HepG2 (cell line): ENCODE measurements at regions not wholly inside any gene's neighbourhood (a gene's known extent, or its start where the extent isn't known, plus 50 kb on each side); places are given as distances from the start of the nearest gene placed in this dataset.

Experiments used
- ATAC-seq: fragments of 200-7000 bp; cut with Tn5 transposase; 3 replicates; pipeline ENCODE4 v1.9.1; 2020; ENCODE audit warnings: mild to moderate bottlenecking, moderate library complexity
- BruUV-seq: library from RNA; stranded (reverse); fragments of 400-500 nt; replicated peaks from 2 replicates; lab custom pipeline; 2021; lab: Mats Ljungman, UMichigan
- CTCF ChIA-PET: fragments of 300-600 bp; formaldehyde crosslinking; extraction: SDS; loops from one replicate; lab custom pipeline; 2021; ENCODE audit warnings: low total read pairs, inconsistent platforms, low intra/inter-chr PET ratio; lab: Yijun Ruan, JAX
- POLR2A ChIA-PET: fragments of 350-600 bp; sonication (Branson Sonifier 250); formaldehyde crosslinking; loops from one replicate; lab custom pipeline; 2020; ENCODE audit warnings: antibody characterized with exemption, inconsistent platforms; lab: Yijun Ruan, JAX
- DNase-seq: peaks from one replicate; pipeline ENCODE4 v3.0.0-alpha.2; 2015; ENCODE audit warnings: low spot score
- FAIRE-seq: peaks from 3 replicates; lab custom pipeline; 2011; peaks lifted over from hg19 to GRCh38; lab: Jason Lieb, UNC
- H2AFZ ChIP-seq: one replicate; pipeline ENCODE4 v1.6.1; 2011; ENCODE audit warnings: low read length, inconsistent platforms
- H3K27ac ChIP-seq: fragments of 300-600 bp; 3 replicates; pipeline ENCODE4 v1.8.0; 2011; ENCODE audit warnings: mixed run types, mild to moderate bottlenecking, mixed read lengths, low read length, inconsistent platforms; ENCODE audit not compliant: insufficient read depth; ENCODE audit errors: extremely low read length
- H3K27me3 ChIP-seq, 2 experiments: fragments of 200-600 bp in 1 of 2; 2 replicates in 1 of 2; 3 replicates in 1 of 2; pipeline versions ENCODE4 v1.6.0 to v1.8.0; 2011; ENCODE audit warnings: low read length in 2 of 2, mild to moderate bottlenecking in 2 of 2, moderate library complexity in 2 of 2, inconsistent platforms in 1 of 2; ENCODE audit not compliant: insufficient read depth in 2 of 2, control insufficient read depth in 1 of 2
- H3K36me3 ChIP-seq, 2 experiments: fragments of 200-600 bp in 1 of 2; replicated peaks in 1 of 2; 2 replicates in 1 of 2; 3 replicates in 1 of 2; pipeline versions ENCODE4 v1.5.1 to v1.8.0; 2011; ENCODE audit warnings: low read length in 2 of 2, inconsistent platforms in 1 of 2; ENCODE audit not compliant: insufficient read depth in 2 of 2, control insufficient read depth in 1 of 2
- H3K4me1 ChIP-seq: 2 replicates; pipeline ENCODE4 v1.5.1; 2012; ENCODE audit warnings: low read length, inconsistent platforms; ENCODE audit not compliant: insufficient read depth
- H3K4me2 ChIP-seq: 2 replicates; pipeline ENCODE4 v1.6.0; 2011; ENCODE audit warnings: low read depth, low read length, inconsistent platforms
- H3K4me3 ChIP-seq, 3 experiments: fragments of 200-600 bp in 1 of 3; sonication (generic), shearing (Covaris generic) in 1 of 3; replicated peaks in 1 of 3; 2 replicates each; pipeline ENCODE4 v1.5.1; 2011 to 2016; ENCODE audit warnings: low read length in 3 of 3, inconsistent platforms in 2 of 3, low read depth in 2 of 3, mild to moderate bottlenecking in 2 of 3, control low read depth in 1 of 3, mixed read lengths in 1 of 3; ENCODE audit not compliant: insufficient read depth in 1 of 3
- H3K79me2 ChIP-seq: one replicate; pipeline ENCODE4 v1.6.1; 2011; ENCODE audit warnings: low read length, inconsistent platforms; ENCODE audit not compliant: insufficient read depth
- H3K9ac ChIP-seq: 2 replicates; pipeline ENCODE4 v1.6.0; 2011; ENCODE audit warnings: mild to moderate bottlenecking, low read depth, low read length, inconsistent platforms; ENCODE audit not compliant: insufficient read depth
- H3K9me3 ChIP-seq: 2 replicates; pipeline ENCODE4 v1.5.1; 2012; ENCODE audit warnings: mild to moderate bottlenecking, low read length
- H4K20me1 ChIP-seq: 2 replicates; pipeline ENCODE4 v1.6.0; 2011; ENCODE audit warnings: inconsistent platforms, mild to moderate bottlenecking, low read length, moderate library complexity; ENCODE audit not compliant: insufficient read depth
- CREM ChIP-seq, 2 experiments: sonication (generic) in 1 of 2; formaldehyde crosslinking in 1 of 2; IDR thresholded peaks; 2 replicates each; pipeline versions ENCODE4 v1.4.0 to v1.6.1; 2016 to 2020; ENCODE audit warnings: antibody characterized with exemption in 1 of 2, mild to moderate bottlenecking in 1 of 2, missing genetic modification reagents in 1 of 2
- ETV6 ChIP-seq: sonication (generic); formaldehyde crosslinking; conservative IDR thresholded peaks from 2 replicates; pipeline ENCODE4 v1.4.0; 2020; ENCODE audit warnings: missing genetic modification reagents
- GATA4 ChIP-seq: sonication (generic); IDR thresholded peaks from 2 replicates; pipeline ENCODE4 v1.6.1; 2016; ENCODE audit warnings: antibody characterized with exemption, low read depth, borderline replicate concordance
- MAFF ChIP-seq: IDR thresholded peaks from 2 replicates; pipeline ENCODE4 v1.6.1; 2011; ENCODE audit warnings: low read depth, low read length, improper control_type of control experiment
- TRIM24 ChIP-seq: sonication (generic); formaldehyde crosslinking; IDR thresholded peaks from 2 replicates; pipeline ENCODE4 v1.8.0; 2022; ENCODE audit warnings: mild to moderate bottlenecking, missing genetic modification reagents
- U2AF1 ChIP-seq: fragments of 200-400 bp; formaldehyde crosslinking; optimal IDR thresholded peaks from 2 replicates; pipeline ENCODE3; 2017; ENCODE audit warnings: mild to moderate bottlenecking, low read depth, low read length
- ZNF138 ChIP-seq: sonication (generic); formaldehyde crosslinking; IDR thresholded peaks from 2 replicates; pipeline ENCODE4 v1.5.0; 2020; ENCODE audit warnings: mild to moderate bottlenecking, low read depth, missing genetic modification reagents
- ZNF274 ChIP-seq: sonication (generic); formaldehyde crosslinking; IDR thresholded peaks from 2 replicates; pipeline ENCODE4 v1.5.1; 2020; ENCODE audit warnings: mild to moderate bottlenecking, missing genetic modification reagents
- ZNF337 ChIP-seq: sonication (generic); formaldehyde crosslinking; IDR thresholded peaks from 2 replicates; pipeline ENCODE4 v1.5.1; 2020; ENCODE audit warnings: missing genetic modification reagents, low read depth, mild to moderate bottlenecking, borderline replicate concordance
- ZNF552 ChIP-seq: sonication (generic); formaldehyde crosslinking; IDR thresholded peaks from 2 replicates; pipeline ENCODE4 v1.9.0; 2022; ENCODE audit warnings: missing genetic modification reagents, mild to moderate bottlenecking, borderline replicate concordance
- ZNF720 ChIP-seq: sonication (generic); formaldehyde crosslinking; IDR thresholded peaks from 2 replicates; pipeline ENCODE4 v1.4.0; 2020; ENCODE audit warnings: missing genetic modification reagents
- ZNF775 ChIP-seq: sonication (generic); formaldehyde crosslinking; IDR thresholded peaks from 2 replicates; pipeline ENCODE4 v1.4.0; 2020; ENCODE audit warnings: missing genetic modification reagents, mild to moderate bottlenecking, moderate library complexity, borderline replicate concordance
- ZSCAN20 ChIP-seq: sonication (generic); formaldehyde crosslinking; IDR thresholded peaks from 2 replicates; pipeline ENCODE4 v1.4.0; 2020; ENCODE audit warnings: missing genetic modification reagents, mild to moderate bottlenecking, borderline replicate concordance
- ZSCAN25 ChIP-seq: sonication (generic); formaldehyde crosslinking; IDR thresholded peaks from 2 replicates; pipeline ENCODE4 v1.8.0; 2022; ENCODE audit warnings: mild to moderate bottlenecking, missing genetic modification reagents
- WGBS: methylation state at CpG from one replicate; pipeline ENCODE4 v1.1.6; 2017; ENCODE audit warnings: low lambda C conversion rate; 5-methylcytosine and 5-hydroxymethylcytosine counted together
- in situ Hi-C: cut with HindIII; loops from 2 replicates; pipeline ENCODE4 v1.10.0; 2017; ENCODE audit warnings: low pct_unique_long_range_greater_than_20kb; ENCODE audit not compliant: extremely low pct_ligation_motif_present
- intact Hi-C: fragments of 100-400 bp; cut with micrococcal nuclease; formaldehyde crosslinking; loops from one replicate; pipeline ENCODE4 v1.10.0; 2022; ENCODE audit not compliant: unreplicated experiment
- TF ChIP-seq, protein P1 (sequence below): sonication (generic); formaldehyde crosslinking; IDR thresholded peaks from 2 replicates; pipeline ENCODE4 v1.8.1; 2022; ENCODE audit warnings: low read depth, mild to moderate bottlenecking, missing genetic modification reagents
- TF ChIP-seq, protein P2 (sequence below): sonication (generic); formaldehyde crosslinking; IDR thresholded peaks from 2 replicates; pipeline ENCODE4 v1.4.0; 2020; ENCODE audit warnings: missing genetic modification reagents
- TF ChIP-seq, protein P3 (sequence below): sonication (generic); formaldehyde crosslinking; IDR thresholded peaks from 2 replicates; pipeline ENCODE4 v1.8.1; 2023; ENCODE audit warnings: mild to moderate bottlenecking, moderate library complexity, missing genetic modification reagents
- TF ChIP-seq, protein P4 (sequence below): sonication (generic); formaldehyde crosslinking; IDR thresholded peaks from 2 replicates; pipeline ENCODE4 v1.4.0; 2020; ENCODE audit warnings: missing genetic modification reagents

DNA sequence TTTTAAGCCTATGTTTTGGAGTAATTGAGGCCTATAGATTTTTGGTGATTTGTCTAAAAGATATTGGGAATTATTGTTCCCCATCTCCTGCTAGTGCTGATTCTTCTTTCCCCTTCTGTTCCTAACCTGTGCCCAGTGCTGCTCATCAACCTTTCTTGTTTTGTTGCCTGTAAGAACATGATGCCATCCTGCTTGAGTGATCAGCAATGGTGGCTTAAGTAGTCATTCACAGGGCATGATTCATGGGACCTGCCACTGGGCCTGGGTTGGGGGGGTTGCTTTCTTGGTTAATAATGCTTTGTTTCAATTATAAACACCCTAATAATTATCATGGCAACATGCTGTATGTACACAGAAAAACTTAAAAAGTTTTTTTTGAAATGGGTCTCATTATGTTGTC lies 562.9 kb upstream of the SETBP1 start (continued):
- TF ChIP-seq, protein P1, sequence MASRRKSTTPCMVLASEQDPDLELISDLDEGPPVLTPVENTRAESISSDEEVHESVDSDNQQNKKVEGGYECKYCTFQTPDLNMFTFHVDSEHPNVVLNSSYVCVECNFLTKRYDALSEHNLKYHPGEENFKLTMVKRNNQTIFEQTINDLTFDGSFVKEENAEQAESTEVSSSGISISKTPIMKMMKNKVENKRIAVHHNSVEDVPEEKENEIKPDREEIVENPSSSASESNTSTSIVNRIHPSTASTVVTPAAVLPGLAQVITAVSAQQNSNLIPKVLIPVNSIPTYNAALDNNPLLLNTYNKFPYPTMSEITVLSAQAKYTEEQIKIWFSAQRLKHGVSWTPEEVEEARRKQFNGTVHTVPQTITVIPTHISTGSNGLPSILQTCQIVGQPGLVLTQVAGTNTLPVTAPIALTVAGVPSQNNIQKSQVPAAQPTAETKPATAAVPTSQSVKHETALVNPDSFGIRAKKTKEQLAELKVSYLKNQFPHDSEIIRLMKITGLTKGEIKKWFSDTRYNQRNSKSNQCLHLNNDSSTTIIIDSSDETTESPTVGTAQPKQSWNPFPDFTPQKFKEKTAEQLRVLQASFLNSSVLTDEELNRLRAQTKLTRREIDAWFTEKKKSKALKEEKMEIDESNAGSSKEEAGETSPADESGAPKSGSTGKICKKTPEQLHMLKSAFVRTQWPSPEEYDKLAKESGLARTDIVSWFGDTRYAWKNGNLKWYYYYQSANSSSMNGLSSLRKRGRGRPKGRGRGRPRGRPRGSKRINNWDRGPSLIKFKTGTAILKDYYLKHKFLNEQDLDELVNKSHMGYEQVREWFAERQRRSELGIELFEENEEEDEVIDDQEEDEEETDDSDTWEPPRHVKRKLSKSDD (CRISPR knock-in tag) = no peak
- no peak for TF ChIP-seq GATA4
- no peak for TF ChIP-seq U2AF1
- no peak for TF ChIP-seq ZNF138
- no peak for TF ChIP-seq ZSCAN20 (CRISPR knock-in tag)

DNA sequence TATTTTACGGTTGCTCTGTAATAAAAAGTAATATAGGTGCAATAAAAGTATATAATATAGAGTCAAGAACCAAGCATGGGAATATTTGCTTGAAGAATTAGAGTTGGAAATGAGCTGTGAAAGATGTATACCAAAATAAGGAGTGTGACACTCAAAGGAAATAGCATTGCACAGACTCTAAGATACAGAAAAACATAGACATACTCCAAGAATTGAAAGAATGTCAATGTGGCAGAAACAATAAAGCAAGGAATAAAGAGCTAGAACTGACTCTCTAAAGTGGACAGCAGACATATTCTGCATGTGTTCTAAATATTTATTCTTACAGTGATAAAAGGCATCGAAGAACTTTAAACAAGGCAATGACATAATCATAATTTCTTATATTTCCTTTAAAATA lies 561.1 kb upstream of the SETBP1 start:
- DNase-seq (no peak), FAIRE-seq (no peak), ATAC-seq (no peak)
- intact Hi-C loops = no loop called here
- Histone ChIP-seq H3K4me1 (no peaks in the 10 kb centered on the region), H2AFZ (no peak overlapping the region), H3K9me3 (peaks cover 6% of the 10 kb centered on the region; the same call in 1 of the 2 replicates), H3K4me3 (no peak overlapping the region), H4K20me1 (no peaks in the 10 kb centered on the region), H3K27ac (no peak overlapping the region), H3K36me3 (no peaks in the 10 kb centered on the region), H3K4me2 (no peak overlapping the region), H3K9ac (no peak overlapping the region), H3K27me3 (no peaks in the 10 kb centered on the region), H3K79me2 (no peaks in the 10 kb centered on the region)
- ChIA-PET POLR2A (no interaction called here), CTCF (no interaction called here)
- no TSS peak for BruUV-seq
- WGBS = 16% methylated on average over 2 of the region's 2 CpGs
- in situ Hi-C loops = no loop called here
- TF ChIP-seq, protein P2, sequence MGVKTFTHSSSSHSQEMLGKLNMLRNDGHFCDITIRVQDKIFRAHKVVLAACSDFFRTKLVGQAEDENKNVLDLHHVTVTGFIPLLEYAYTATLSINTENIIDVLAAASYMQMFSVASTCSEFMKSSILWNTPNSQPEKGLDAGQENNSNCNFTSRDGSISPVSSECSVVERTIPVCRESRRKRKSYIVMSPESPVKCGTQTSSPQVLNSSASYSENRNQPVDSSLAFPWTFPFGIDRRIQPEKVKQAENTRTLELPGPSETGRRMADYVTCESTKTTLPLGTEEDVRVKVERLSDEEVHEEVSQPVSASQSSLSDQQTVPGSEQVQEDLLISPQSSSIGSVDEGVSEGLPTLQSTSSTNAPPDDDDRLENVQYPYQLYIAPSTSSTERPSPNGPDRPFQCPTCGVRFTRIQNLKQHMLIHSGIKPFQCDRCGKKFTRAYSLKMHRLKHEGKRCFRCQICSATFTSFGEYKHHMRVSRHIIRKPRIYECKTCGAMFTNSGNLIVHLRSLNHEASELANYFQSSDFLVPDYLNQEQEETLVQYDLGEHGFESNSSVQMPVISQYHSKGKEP (CRISPR knock-in tag) = no peak
- no peak for TF ChIP-seq ZNF775 (CRISPR knock-in tag)
- no peak for TF ChIP-seq ZNF274 (CRISPR knock-in tag)
- TF ChIP-seq ZNF720 = no peak
- no peak for TF ChIP-seq MAFF
- TF ChIP-seq ZNF552 (CRISPR knock-in tag) = no peak
- TF ChIP-seq, protein P3, sequence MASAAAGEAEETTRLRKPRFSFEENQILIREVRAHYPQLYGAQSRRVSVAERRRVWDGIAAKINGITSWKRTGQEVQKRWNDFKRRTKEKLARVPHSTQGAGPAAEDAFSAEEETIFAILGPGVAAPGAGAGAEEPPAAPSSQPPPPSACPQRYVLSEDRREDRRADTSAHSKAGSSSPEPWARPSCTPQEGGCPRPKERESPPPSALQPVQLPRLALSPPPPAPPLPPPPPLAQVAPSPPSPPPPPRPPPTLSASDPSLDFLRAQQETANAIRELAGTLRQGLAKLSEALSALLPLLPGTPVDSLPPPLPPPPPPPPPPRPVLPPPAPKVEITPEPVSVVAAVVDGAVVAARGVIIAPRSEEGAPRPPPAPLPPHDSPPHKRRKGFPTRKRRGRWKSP (CRISPR knock-in tag) = no peak
- TF ChIP-seq ZSCAN25 (CRISPR knock-in tag) = no peak
- no peak for TF ChIP-seq TRIM24
- TF ChIP-seq, protein P4, sequence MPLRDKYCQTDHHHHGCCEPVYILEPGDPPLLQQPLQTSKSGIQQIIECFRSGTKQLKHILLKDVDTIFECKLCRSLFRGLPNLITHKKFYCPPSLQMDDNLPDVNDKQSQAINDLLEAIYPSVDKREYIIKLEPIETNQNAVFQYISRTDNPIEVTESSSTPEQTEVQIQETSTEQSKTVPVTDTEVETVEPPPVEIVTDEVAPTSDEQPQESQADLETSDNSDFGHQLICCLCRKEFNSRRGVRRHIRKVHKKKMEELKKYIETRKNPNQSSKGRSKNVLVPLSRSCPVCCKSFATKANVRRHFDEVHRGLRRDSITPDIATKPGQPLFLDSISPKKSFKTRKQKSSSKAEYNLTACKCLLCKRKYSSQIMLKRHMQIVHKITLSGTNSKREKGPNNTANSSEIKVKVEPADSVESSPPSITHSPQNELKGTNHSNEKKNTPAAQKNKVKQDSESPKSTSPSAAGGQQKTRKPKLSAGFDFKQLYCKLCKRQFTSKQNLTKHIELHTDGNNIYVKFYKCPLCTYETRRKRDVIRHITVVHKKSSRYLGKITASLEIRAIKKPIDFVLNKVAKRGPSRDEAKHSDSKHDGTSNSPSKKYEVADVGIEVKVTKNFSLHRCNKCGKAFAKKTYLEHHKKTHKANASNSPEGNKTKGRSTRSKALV (CRISPR knock-in tag) = no peak
- no peak for TF ChIP-seq ZNF337 (CRISPR knock-in tag)
- no peak for TF ChIP-seq CREM (IDR thresholded peaks at IDR 0.05)
- no peak for TF ChIP-seq CREM (CRISPR knock-in tag; IDR thresholded peaks at IDR 0.05)
- TF ChIP-seq ETV6 = no peak
